Lung microvascular endothelial cell (primary cell): ENCODE measurements at regions not wholly inside any gene's neighbourhood (a gene's known extent, or its start where the extent isn't known, plus 50 kb on each side); places are given as distances from the start of the nearest gene placed in this dataset.

Experiments
- DNase-seq, 2 donors: peaks; one replicate each; pipeline versions ENCODE4 v3.0.0 to v3.0.0-alpha.2; 2010; ENCODE audit warnings: low read depth in 2 of 2

GRCh38 chr12:29883941-29884554 lies 100.3 kb upstream of the TMTC1 start:
- DNase-seq: no peak

- DNase-seq: no peak
These were observed 99.8 kb upstream of the TMTC1 start for GRCh38 chr12:29883525-29883924.

GRCh38 chr12:29882846-29883245 lies 99.1 kb upstream of the TMTC1 start:
- no peak for DNase-seq

GRCh38 chr12:29880987-29881386 lies 97.2 kb upstream of the TMTC1 start:
- no peak for DNase-seq

GRCh38 chr12:29879606-29880308 lies 96.0 kb upstream of the TMTC1 start:
- no peak for DNase-seq

- DNase-seq: no peak
These were observed 86.2 kb upstream of the TMTC1 start for GRCh38 chr12:29869946-29870345.

GRCh38 chr12:29867823-29868222 lies 84.1 kb upstream of the TMTC1 start:
- DNase-seq: no peak

- no peak for DNase-seq
These were observed 79.9 kb upstream of the TMTC1 start for GRCh38 chr12:29863665-29864064.

GRCh38 chr12:29858270-29858786 lies 74.6 kb upstream of the TMTC1 start:
- DNase-seq: no peak

GRCh38 chr12:29847246-29847645 lies 63.5 kb upstream of the TMTC1 start:
- DNase-seq: no peak

GRCh38 chr12:29844667-29845066 lies 60.9 kb upstream of the TMTC1 start:
- DNase-seq: no peak

GRCh38 chr12:29843036-29843435 lies 59.3 kb upstream of the TMTC1 start:
- DNase-seq: no peak

- DNase-seq: no peak
These were observed 55.0 kb upstream of the TMTC1 start for GRCh38 chr12:29838768-29839167.
